ENCODE measurements at regions not wholly inside any gene's neighbourhood (a gene's known extent, or its start where the extent isn't known, plus 50 kb on each side); places are given as distances from the start of the nearest gene placed in this dataset.

GRCh38 chr20:17822039-17822438 is 122.3 kb downstream of the BANF2 start (continued):
- TF ChIP-seq FOXM1 (CRISPR knock-in tag; IDR thresholded peaks at IDR 0.05) (0 out of 2 replicates have a peak, but pooled peaks have one; percentile 52), ZFYVE20 (CRISPR knock-in tag; IDR thresholded peaks at IDR 0.05; ENCODE audit: borderline replicate concordance, low read depth) (no peak), ZBTB40 (IDR thresholded peaks at IDR 0.05) (no peak), ZBTB40 (CRISPR knock-in tag; IDR thresholded peaks at IDR 0.05) (no peak), TP53 (CRISPR knock-in tag; conservative IDR thresholded peaks at IDR 0.05) (no peak), ZNF737 (CRISPR knock-in tag; IDR thresholded peaks at IDR 0.05; ENCODE audit: borderline replicate concordance) (no peak), CEBPG (CRISPR knock-in tag; IDR thresholded peaks at IDR 0.05) (peak; percentile 50; the same call in 1 of the 2 replicates), RBAK (CRISPR knock-in tag; IDR thresholded peaks at IDR 0.05) (0 out of 2 replicates have a peak, but pooled peaks have one; percentile 19), PAXIP1 (CRISPR knock-in tag; conservative IDR thresholded peaks at IDR 0.05) (0 out of 2 replicates have a peak, but pooled peaks have one; percentile 44), ELF3 (CRISPR knock-in tag; IDR thresholded peaks at IDR 0.05) (peak; percentile 74), AHR (CRISPR knock-in tag; IDR thresholded peaks at IDR 0.05) (0 out of 2 replicates have a peak, but pooled peaks have one; percentile 41), CEBPB (IDR thresholded peaks at IDR 0.05; ENCODE audit: borderline replicate concordance, low read depth, low read length) (no peak; the same call in 1 of the 2 replicates), MEF2D (CRISPR knock-in tag; IDR thresholded peaks at IDR 0.05) (peak; percentile 64; the same call in 1 of the 2 replicates), SP2 (CRISPR knock-in tag; IDR thresholded peaks at IDR 0.05) (peak; percentile 76), FOXA1 (IDR thresholded peaks at IDR 0.05) (no peak), FOXA1 (CRISPR knock-in tag; IDR thresholded peaks at IDR 0.05) (peak; percentile 94), SP140L (CRISPR knock-in tag; IDR thresholded peaks at IDR 0.05; ENCODE audit: borderline replicate concordance) (no peak), ZNF605 (CRISPR knock-in tag; IDR thresholded peaks at IDR 0.05) (peak; percentile 66; the same call in 1 of the 2 replicates), ZMAT5 (CRISPR knock-in tag; IDR thresholded peaks at IDR 0.05; ENCODE audit: borderline replicate concordance, low read depth) (no peak), REL (CRISPR knock-in tag; conservative IDR thresholded peaks at IDR 0.05) (no peak)

Data from HepG2 (cell line).